HepG2 (cell line): ENCODE measurements at regions not wholly inside any gene's neighbourhood (a gene's known extent, or its start where the extent isn't known, plus 50 kb on each side); places are given as distances from the start of the nearest gene placed in this dataset.

ENCODE experiments used
- ATAC-seq: fragments of 200-7000 bp; cut with Tn5 transposase; 3 replicates; pipeline ENCODE4 v1.9.1; 2020; ENCODE audit warnings: mild to moderate bottlenecking, moderate library complexity
- BruUV-seq: library from RNA; stranded (reverse); fragments of 400-500 nt; replicated peaks from 2 replicates; lab custom pipeline; 2021; lab: Mats Ljungman, UMichigan
- CTCF ChIA-PET: fragments of 300-600 bp; formaldehyde crosslinking; extraction: SDS; loops from one replicate; lab custom pipeline; 2021; ENCODE audit warnings: low total read pairs, inconsistent platforms, low intra/inter-chr PET ratio; lab: Yijun Ruan, JAX
- POLR2A ChIA-PET: fragments of 350-600 bp; sonication (Branson Sonifier 250); formaldehyde crosslinking; loops from one replicate; lab custom pipeline; 2020; ENCODE audit warnings: antibody characterized with exemption, inconsistent platforms; lab: Yijun Ruan, JAX
- DNase-seq: peaks from one replicate; pipeline ENCODE4 v3.0.0-alpha.2; 2015; ENCODE audit warnings: low spot score
- FAIRE-seq: peaks from 3 replicates; lab custom pipeline; 2011; peaks lifted over from hg19 to GRCh38; lab: Jason Lieb, UNC
- H2AFZ ChIP-seq: one replicate; pipeline ENCODE4 v1.6.1; 2011; ENCODE audit warnings: low read length, inconsistent platforms
- H3K27ac ChIP-seq: fragments of 300-600 bp; 3 replicates; pipeline ENCODE4 v1.8.0; 2011; ENCODE audit warnings: mixed run types, mild to moderate bottlenecking, mixed read lengths, low read length, inconsistent platforms; ENCODE audit not compliant: insufficient read depth; ENCODE audit errors: extremely low read length
- H3K27me3 ChIP-seq, 2 experiments: fragments of 200-600 bp in 1 of 2; 2 replicates in 1 of 2; 3 replicates in 1 of 2; pipeline versions ENCODE4 v1.6.0 to v1.8.0; 2011; ENCODE audit warnings: low read length in 2 of 2, mild to moderate bottlenecking in 2 of 2, moderate library complexity in 2 of 2, inconsistent platforms in 1 of 2; ENCODE audit not compliant: insufficient read depth in 2 of 2, control insufficient read depth in 1 of 2
- H3K36me3 ChIP-seq, 2 experiments: fragments of 200-600 bp in 1 of 2; replicated peaks in 1 of 2; 2 replicates in 1 of 2; 3 replicates in 1 of 2; pipeline versions ENCODE4 v1.5.1 to v1.8.0; 2011; ENCODE audit warnings: low read length in 2 of 2, inconsistent platforms in 1 of 2; ENCODE audit not compliant: insufficient read depth in 2 of 2, control insufficient read depth in 1 of 2
- H3K4me1 ChIP-seq: 2 replicates; pipeline ENCODE4 v1.5.1; 2012; ENCODE audit warnings: low read length, inconsistent platforms; ENCODE audit not compliant: insufficient read depth
- H3K4me2 ChIP-seq: 2 replicates; pipeline ENCODE4 v1.6.0; 2011; ENCODE audit warnings: low read depth, low read length, inconsistent platforms
- H3K4me3 ChIP-seq, 3 experiments: fragments of 200-600 bp in 1 of 3; sonication (generic), shearing (Covaris generic) in 1 of 3; replicated peaks in 1 of 3; 2 replicates each; pipeline ENCODE4 v1.5.1; 2011 to 2016; ENCODE audit warnings: low read length in 3 of 3, inconsistent platforms in 2 of 3, low read depth in 2 of 3, mild to moderate bottlenecking in 2 of 3, control low read depth in 1 of 3, mixed read lengths in 1 of 3; ENCODE audit not compliant: insufficient read depth in 1 of 3
- H3K79me2 ChIP-seq: one replicate; pipeline ENCODE4 v1.6.1; 2011; ENCODE audit warnings: low read length, inconsistent platforms; ENCODE audit not compliant: insufficient read depth
- H3K9ac ChIP-seq: 2 replicates; pipeline ENCODE4 v1.6.0; 2011; ENCODE audit warnings: mild to moderate bottlenecking, low read depth, low read length, inconsistent platforms; ENCODE audit not compliant: insufficient read depth
- H3K9me3 ChIP-seq: 2 replicates; pipeline ENCODE4 v1.5.1; 2012; ENCODE audit warnings: mild to moderate bottlenecking, low read length
- H4K20me1 ChIP-seq: 2 replicates; pipeline ENCODE4 v1.6.0; 2011; ENCODE audit warnings: inconsistent platforms, mild to moderate bottlenecking, low read length, moderate library complexity; ENCODE audit not compliant: insufficient read depth
- GABPB1 ChIP-seq: IDR thresholded peaks from 2 replicates; pipeline ENCODE4 v1.6.1; 2016; ENCODE audit warnings: mild to moderate bottlenecking, missing genetic modification reagents, moderate library complexity, missing compliant biosample characterization
- KAT2B ChIP-seq: fragments of 150-350 bp; IDR thresholded peaks from 2 replicates; pipeline ENCODE4 v1.6.1; 2014; ENCODE audit warnings: low read depth, low read length, borderline replicate concordance
- MTA3 ChIP-seq: sonication (generic); formaldehyde crosslinking; IDR thresholded peaks from 2 replicates; pipeline ENCODE4 v1.4.0; 2020; ENCODE audit warnings: missing genetic modification reagents
- NFYC ChIP-seq: IDR thresholded peaks from 2 replicates; pipeline ENCODE4 v1.6.1; 2016; ENCODE audit warnings: missing genetic modification reagents, missing compliant biosample characterization
- PHF21A ChIP-seq: sonication (generic); formaldehyde crosslinking; IDR thresholded peaks from 2 replicates; pipeline ENCODE4 v1.5.0; 2020; ENCODE audit warnings: mild to moderate bottlenecking, missing genetic modification reagents
- PHF5A ChIP-seq: IDR thresholded peaks from one replicate; pipeline ENCODE4 v1.6.1; 2018; ENCODE audit warnings: low read depth, missing genetic modification reagents; ENCODE audit not compliant: unreplicated experiment
- STAT5B ChIP-seq: sonication (generic); formaldehyde crosslinking; IDR thresholded peaks from 2 replicates; pipeline ENCODE4 v1.4.0; 2020; ENCODE audit warnings: missing genetic modification reagents
- TEF ChIP-seq: sonication (generic); formaldehyde crosslinking; IDR thresholded peaks from 2 replicates; pipeline ENCODE4 v1.5.0; 2020; ENCODE audit warnings: missing genetic modification reagents
- TOPORS ChIP-seq: sonication (generic); formaldehyde crosslinking; IDR thresholded peaks from 2 replicates; pipeline ENCODE4 v1.8.0; 2023; ENCODE audit warnings: mild to moderate bottlenecking, missing genetic modification reagents
- ZBTB37 ChIP-seq: sonication (generic); formaldehyde crosslinking; IDR thresholded peaks from 2 replicates; pipeline ENCODE4 v1.4.0; 2020; ENCODE audit warnings: mild to moderate bottlenecking, missing genetic modification reagents
- ZNF512 ChIP-seq: sonication (generic); formaldehyde crosslinking; IDR thresholded peaks from 2 replicates; pipeline ENCODE4 v1.4.0; 2020; ENCODE audit warnings: mild to moderate bottlenecking, missing genetic modification reagents
- ZNF512B ChIP-seq: sonication (generic); formaldehyde crosslinking; IDR thresholded peaks from 2 replicates; pipeline ENCODE4 v1.5.1; 2020; ENCODE audit warnings: missing genetic modification reagents, mild to moderate bottlenecking, borderline replicate concordance
- ZNF558 ChIP-seq: sonication (generic); formaldehyde crosslinking; IDR thresholded peaks from 2 replicates; pipeline ENCODE4 v1.9.0; 2022; ENCODE audit warnings: mild to moderate bottlenecking, missing genetic modification reagents, borderline replicate concordance
- ZNF761 ChIP-seq: sonication (generic); formaldehyde crosslinking; conservative IDR thresholded peaks from 2 replicates; pipeline ENCODE4 v1.4.0; 2020; ENCODE audit warnings: mild to moderate bottlenecking, missing genetic modification reagents
- ZNF768 ChIP-seq: sonication (generic); formaldehyde crosslinking; IDR thresholded peaks from 2 replicates; pipeline ENCODE4 v1.4.0; 2020; ENCODE audit warnings: missing genetic modification reagents
- ZNF883 ChIP-seq: sonication (generic); formaldehyde crosslinking; IDR thresholded peaks from 2 replicates; pipeline ENCODE4 v1.5.1; 2020; ENCODE audit warnings: mild to moderate bottlenecking, missing genetic modification reagents; ENCODE audit errors: not compliant biosample characterization
- WGBS: methylation state at CpG from one replicate; pipeline ENCODE4 v1.1.6; 2017; ENCODE audit warnings: low lambda C conversion rate; 5-methylcytosine and 5-hydroxymethylcytosine counted together
- in situ Hi-C: cut with HindIII; loops from 2 replicates; pipeline ENCODE4 v1.10.0; 2017; ENCODE audit warnings: low pct_unique_long_range_greater_than_20kb; ENCODE audit not compliant: extremely low pct_ligation_motif_present
- intact Hi-C: fragments of 100-400 bp; cut with micrococcal nuclease; formaldehyde crosslinking; loops from one replicate; pipeline ENCODE4 v1.10.0; 2022; ENCODE audit not compliant: unreplicated experiment

DNA sequence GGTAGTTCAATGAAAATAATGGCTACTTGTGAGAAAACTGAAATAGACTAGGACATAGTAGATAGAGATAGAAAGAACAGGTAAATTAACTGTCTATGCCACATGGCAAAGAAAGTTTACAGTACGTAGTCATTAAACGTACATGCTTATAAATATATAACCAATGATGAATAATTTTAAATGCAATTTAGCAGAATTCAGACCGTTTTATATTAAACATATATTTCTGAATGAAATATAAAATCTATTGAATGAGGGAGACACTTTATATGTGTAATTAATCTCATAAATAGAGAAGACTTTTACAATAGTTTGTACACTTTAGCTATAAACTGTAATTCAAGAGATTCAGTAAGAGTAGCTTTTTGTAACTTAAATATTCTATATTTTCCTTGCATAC, 124.4 kb upstream of the VPREB1 start:
- Histone ChIP-seq H3K9me3 (no peaks in the 10 kb centered on the region), H3K27ac (no peak overlapping the region), H3K9ac (no peak overlapping the region), H3K4me3 (no peak overlapping the region), H4K20me1 (no peaks in the 10 kb centered on the region), H3K36me3 (no peaks in the 10 kb centered on the region), H3K4me2 (no peak overlapping the region), H3K27me3 (peaks cover 0 to 10% of the 10 kb centered on the region in 2 experiments; a peak in 1 of 5 replicates), H3K4me1 (no peaks in the 10 kb centered on the region)
- CTCF ChIA-PET = no interaction called here
- intact Hi-C loops = no loop called here
- DNase-seq = no peak
- POLR2A ChIA-PET = no interaction called here
- ATAC-seq = no peak
- TF ChIP-seq STAT5B = no peak
- TF ChIP-seq PHF5A (CRISPR knock-in tag) = no peak
- TF ChIP-seq ZNF558 (CRISPR knock-in tag) = no peak
- no peak for TF ChIP-seq TEF (CRISPR knock-in tag)
- no peak for TF ChIP-seq ZNF512
- no peak for TF ChIP-seq GABPB1
- TF ChIP-seq ZNF883 = no peak
- no peak for TF ChIP-seq ZNF761 (CRISPR knock-in tag)
- no peak for TF ChIP-seq KAT2B
- TF ChIP-seq NFYC = no peak
- TF ChIP-seq PHF21A (CRISPR knock-in tag) = no peak
- no peak for TF ChIP-seq ZBTB37 (CRISPR knock-in tag)
- TF ChIP-seq MTA3 (CRISPR knock-in tag) = no peak
- no peak for TF ChIP-seq TOPORS (CRISPR knock-in tag)
- no peak for TF ChIP-seq ZNF768
- no peak for TF ChIP-seq ZNF512B (CRISPR knock-in tag)
- TF ChIP-seq, all 625 proteins: peak for 0
- no TSS peak for BruUV-seq
- in situ Hi-C loops = no loop called here
- Histone ChIP-seq H3K79me2 (no peaks in the 10 kb centered on the region), H2AFZ (no peak overlapping the region)
- 50% methylated on average over 3 of the region's 3 CpGs for WGBS
- no peak for FAIRE-seq
